Uterus (tissue), 2 donors: ENCODE measurements at regions not wholly inside any gene's neighbourhood (a gene's known extent, or its start where the extent isn't known, plus 50 kb on each side); places are given as distances from the start of the nearest gene placed in this dataset.

Experiments
- POLR2A ChIP-seq, 2 donors: fragments of 450-650 bp; IDR thresholded peaks; one replicate each; pipeline ENCODE4 v1.6.1; 2016; ENCODE audit warnings: antibody characterized with exemption in 2 of 2, mild to moderate bottlenecking in 1 of 2, moderate library complexity in 1 of 2
- TF ChIP-seq, protein P1 (sequence below), 4 experiments: fragments of 200-600 bp in 2 of 4; fragments of 450-650 bp in 2 of 4; sonication (generic) in 2 of 4; IDR thresholded peaks; one replicate each; pipeline ENCODE4 v1.5.1; 2016 to 2019; ENCODE audit warnings: antibody characterized with exemption in 4 of 4, mild to moderate bottlenecking in 2 of 4, moderate library complexity in 1 of 4

DNA sequence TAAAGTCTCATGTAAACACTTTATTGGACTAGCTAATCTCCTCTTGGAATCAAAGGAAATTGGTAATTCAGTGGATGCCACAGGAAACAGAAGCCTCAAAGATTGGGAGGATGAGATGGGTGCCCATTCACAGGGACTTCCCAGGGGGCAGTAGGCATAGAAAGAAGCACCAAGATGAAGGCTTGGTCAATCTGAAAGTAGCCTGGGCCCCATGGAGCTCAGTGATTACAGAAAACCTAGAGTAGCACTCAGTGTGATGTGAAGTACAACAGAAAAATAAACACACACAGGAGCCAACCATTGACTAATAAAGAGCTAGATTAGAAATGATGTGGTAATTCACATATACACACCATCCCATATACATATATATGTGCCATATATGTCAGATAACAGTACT is 560.6 kb downstream of the TBC1D4 start:
- TF ChIP-seq, protein P1, sequence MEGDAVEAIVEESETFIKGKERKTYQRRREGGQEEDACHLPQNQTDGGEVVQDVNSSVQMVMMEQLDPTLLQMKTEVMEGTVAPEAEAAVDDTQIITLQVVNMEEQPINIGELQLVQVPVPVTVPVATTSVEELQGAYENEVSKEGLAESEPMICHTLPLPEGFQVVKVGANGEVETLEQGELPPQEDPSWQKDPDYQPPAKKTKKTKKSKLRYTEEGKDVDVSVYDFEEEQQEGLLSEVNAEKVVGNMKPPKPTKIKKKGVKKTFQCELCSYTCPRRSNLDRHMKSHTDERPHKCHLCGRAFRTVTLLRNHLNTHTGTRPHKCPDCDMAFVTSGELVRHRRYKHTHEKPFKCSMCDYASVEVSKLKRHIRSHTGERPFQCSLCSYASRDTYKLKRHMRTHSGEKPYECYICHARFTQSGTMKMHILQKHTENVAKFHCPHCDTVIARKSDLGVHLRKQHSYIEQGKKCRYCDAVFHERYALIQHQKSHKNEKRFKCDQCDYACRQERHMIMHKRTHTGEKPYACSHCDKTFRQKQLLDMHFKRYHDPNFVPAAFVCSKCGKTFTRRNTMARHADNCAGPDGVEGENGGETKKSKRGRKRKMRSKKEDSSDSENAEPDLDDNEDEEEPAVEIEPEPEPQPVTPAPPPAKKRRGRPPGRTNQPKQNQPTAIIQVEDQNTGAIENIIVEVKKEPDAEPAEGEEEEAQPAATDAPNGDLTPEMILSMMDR (IDR thresholded peaks at IDR 0.05): no peak
- no peak for TF ChIP-seq POLR2A (IDR thresholded peaks at IDR 0.05)
